ENCODE measurements at regions not wholly inside any gene's neighbourhood (a gene's known extent, or its start where the extent isn't known, plus 50 kb on each side); places are given as distances from the start of the nearest gene placed in this dataset.

DNA sequence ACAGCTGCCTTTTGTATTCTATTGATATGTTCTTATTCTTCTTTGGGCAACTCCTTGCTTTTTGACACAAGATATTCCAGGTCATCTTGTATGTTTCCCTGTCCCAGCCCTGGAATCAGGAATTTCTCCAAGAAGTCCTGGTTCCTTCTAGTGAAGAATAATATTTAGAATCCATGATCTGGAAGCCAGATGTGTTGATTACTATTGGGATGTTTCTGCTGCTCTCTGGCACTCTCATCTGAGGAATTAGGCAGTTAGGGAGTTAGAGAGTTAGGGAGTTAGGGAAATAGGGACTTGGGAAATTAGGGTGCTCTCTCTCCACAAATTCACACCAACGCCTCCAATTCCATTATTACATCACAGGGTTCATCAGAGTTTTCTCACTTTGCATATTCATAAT is 191.2 kb downstream of the ZNF330 start:
- no peaks in the 10 kb centered on the region for H3K9me3 ChIP-seq
- TF ChIP-seq POLR2A (IDR thresholded peaks at IDR 0.05) (no peak), CTCF (IDR thresholded peaks at IDR 0.05 in 8 of 11, conservative IDR thresholded peaks at IDR 0.05 in 3 of 11) (no peak), POLR2AphosphoS5 (IDR thresholded peaks at IDR 0.05) (no peak)
- WGBS, 5 donors = 70 to 87% (median 77%) methylated on average over 1 of the region's 1 CpG
- H3K4me1 ChIP-seq = no peaks in the 10 kb centered on the region
- intact Hi-C loops (cut with DNase I; ENCODE audit: low total_unique reads) = no loop called here
- H3K27ac ChIP-seq = no peak overlapping the region
- H3K36me3 ChIP-seq = no peaks in the 10 kb centered on the region
- H3K4me3 ChIP-seq = no peak overlapping the region
- H3K27me3 ChIP-seq (replicated peaks in 1 of 7) = no peaks in the 10 kb centered on the region
- no peak for DNase-seq

DNA sequence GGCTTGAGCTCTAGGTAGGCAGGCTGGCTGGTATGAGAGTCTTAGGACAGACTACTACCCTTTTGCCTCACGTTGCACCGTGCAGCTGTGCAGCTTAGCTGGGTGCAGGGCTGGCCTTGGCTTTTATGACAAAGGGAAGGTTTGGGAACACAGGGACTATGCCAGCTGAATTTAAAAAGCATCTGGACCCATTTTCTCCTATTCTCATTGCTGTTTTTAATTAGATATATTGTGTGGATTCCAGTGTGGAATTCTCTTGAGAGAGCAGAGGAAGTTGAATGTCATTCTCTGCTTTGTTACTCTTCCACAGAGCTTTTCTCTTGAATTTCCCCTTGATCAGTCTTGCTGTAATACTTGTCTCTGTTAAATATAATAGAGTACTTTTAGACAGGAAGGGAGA is 192.7 kb downstream of the ZNF330 start:
- Histone ChIP-seq H3K4me1 (no peaks in the 10 kb centered on the region), H3K27me3 (replicated peaks in 1 of 7) (no peaks in the 10 kb centered on the region), H3K9me3 (no peaks in the 10 kb centered on the region), H3K27ac (no peak overlapping the region), H3K4me3 (no peak overlapping the region), H3K36me3 (no peaks in the 10 kb centered on the region)
- no peak for TF ChIP-seq POLR2AphosphoS5 (IDR thresholded peaks at IDR 0.05)
- no peak for TF ChIP-seq CTCF (IDR thresholded peaks at IDR 0.05 in 8 of 11, conservative IDR thresholded peaks at IDR 0.05 in 3 of 11)
- no peak for TF ChIP-seq POLR2A (IDR thresholded peaks at IDR 0.05)
- intact Hi-C loops (cut with DNase I; ENCODE audit: low total_unique reads) = no loop called here
- WGBS, 5 donors = 68 to 80% (median 75%) methylated on average over 2 of the region's 2 CpGs
- no peak for DNase-seq

GRCh38 chr4:141415651-141416050 is 195.0 kb downstream of the ZNF330 start:
- no peaks in the 10 kb centered on the region for H3K9me3 ChIP-seq
- no peak for TF ChIP-seq POLR2AphosphoS5 (IDR thresholded peaks at IDR 0.05)
- TF ChIP-seq CTCF (IDR thresholded peaks at IDR 0.05 in 8 of 11, conservative IDR thresholded peaks at IDR 0.05 in 3 of 11) = no peak
- no peak for TF ChIP-seq POLR2A (IDR thresholded peaks at IDR 0.05)
- H3K36me3 ChIP-seq = no peaks in the 10 kb centered on the region
- WGBS, 5 donors = 83 to 92% (median 85%) methylated on average over 2 of the region's 2 CpGs
- no peaks in the 10 kb centered on the region for H3K27me3 ChIP-seq (replicated peaks in 1 of 7)
- no peaks in the 10 kb centered on the region for H3K4me1 ChIP-seq
- no peak overlapping the region for H3K4me3 ChIP-seq
- intact Hi-C loops (cut with DNase I; ENCODE audit: low total_unique reads) = no loop called here
- H3K27ac ChIP-seq = no peak overlapping the region
- no peak for DNase-seq

GRCh38 chr4:141416219-141416618 is 195.5 kb downstream of the ZNF330 start:
- Histone ChIP-seq H3K27ac (no peak overlapping the region), H3K4me3 (no peak overlapping the region), H3K9me3 (no peaks in the 10 kb centered on the region), H3K4me1 (no peaks in the 10 kb centered on the region), H3K27me3 (replicated peaks in 1 of 7) (no peaks in the 10 kb centered on the region), H3K36me3 (no peaks in the 10 kb centered on the region)
- WGBS, 5 donors = 75 to 85% (median 77%) methylated on average over 2 of the region's 2 CpGs
- DNase-seq = no peak
- TF ChIP-seq CTCF (IDR thresholded peaks at IDR 0.05 in 8 of 11, conservative IDR thresholded peaks at IDR 0.05 in 3 of 11) (no peak), POLR2A (IDR thresholded peaks at IDR 0.05) (no peak), POLR2AphosphoS5 (IDR thresholded peaks at IDR 0.05) (no peak)
- intact Hi-C loops (cut with DNase I; ENCODE audit: low total_unique reads) = no loop called here
